ENCODE measurements at regions not wholly inside any gene's neighbourhood (a gene's known extent, or its start where the extent isn't known, plus 50 kb on each side); places are given as distances from the start of the nearest gene placed in this dataset.
"Not testable (repeated sequence)": the region's sequence is repeated elsewhere in the genome, so short reads cannot be mapped to it uniquely, and the experiment has no call there.

- no peak for FAIRE-seq
- CTCF ChIA-PET (ENCODE audit: low intra/inter-chr PET ratio, low total read pairs), result no interaction called here
- in situ Hi-C loops (cut with HindIII; ENCODE audit: extremely low pct_ligation_motif_present, low pct_unique_long_range_greater_than_20kb), result no loop called here
Measured at GRCh38 chr14:25322784-25323183, 272.8 kb upstream of the STXBP6 start.

GRCh38 chr14:25316007-25316406, 266.1 kb upstream of the STXBP6 start:
- BruUV-seq (replicated peaks); H3K4me2 ChIP-seq (ENCODE audit: low read depth, low read length); ATAC-seq; H4K20me1 ChIP-seq (ENCODE audit: insufficient read depth, low read length); H3K27me3 ChIP-seq (ENCODE audit: control insufficient read depth in 1 of 2, insufficient read depth in 2 of 2, low read length in 2 of 2); in situ Hi-C loops (cut with HindIII; ENCODE audit: extremely low pct_ligation_motif_present, low pct_unique_long_range_greater_than_20kb); POLR2A ChIA-PET; intact Hi-C loops (cut with micrococcal nuclease; ENCODE audit: unreplicated experiment); H3K4me1 ChIP-seq (ENCODE audit: insufficient read depth, low read length); CTCF ChIA-PET (ENCODE audit: low intra/inter-chr PET ratio, low total read pairs); DNase-seq (ENCODE audit: low spot score); H3K4me3 ChIP-seq (replicated peaks in 1 of 3; ENCODE audit: insufficient read depth in 1 of 3, low read depth in 2 of 3, low read length in 3 of 3); H3K36me3 ChIP-seq (replicated peaks in 1 of 2; ENCODE audit: control insufficient read depth in 1 of 2, insufficient read depth in 2 of 2, low read length in 2 of 2); FAIRE-seq; H3K27ac ChIP-seq (ENCODE audit: extremely low read length, insufficient read depth, low read length); H2AFZ ChIP-seq (ENCODE audit: low read length); H3K79me2 ChIP-seq (ENCODE audit: insufficient read depth, low read length); H3K9ac ChIP-seq (ENCODE audit: insufficient read depth, low read depth, low read length): not testable (repeated sequence)
- WGBS (ENCODE audit: low lambda C conversion rate), result 3% methylated on average over 5 of the region's 6 CpGs
- H3K9me3 ChIP-seq (ENCODE audit: low read length), result peaks cover 93% of the 10 kb centered on the region

More at GRCh38 chr14:25322784-25323183, 272.8 kb upstream of the STXBP6 start:
- Histone ChIP-seq H3K4me3 (replicated peaks in 1 of 3; ENCODE audit: insufficient read depth in 1 of 3, low read depth in 2 of 3, low read length in 3 of 3) (no peak overlapping the region), H3K27ac (ENCODE audit: extremely low read length, insufficient read depth, low read length) (no peak overlapping the region), H3K9ac (ENCODE audit: insufficient read depth, low read depth, low read length) (no peak overlapping the region), H3K4me2 (ENCODE audit: low read depth, low read length) (no peak overlapping the region), H3K4me1 (ENCODE audit: insufficient read depth, low read length) (no peaks in the 10 kb centered on the region), H3K9me3 (ENCODE audit: low read length) (peaks cover 87% of the 10 kb centered on the region), H3K36me3 (replicated peaks in 1 of 2; ENCODE audit: control insufficient read depth in 1 of 2, insufficient read depth in 2 of 2, low read length in 2 of 2) (no peaks in the 10 kb centered on the region), H2AFZ (ENCODE audit: low read length) (no peak overlapping the region), H3K27me3 (ENCODE audit: control insufficient read depth in 1 of 2, insufficient read depth in 2 of 2, low read length in 2 of 2) (no peaks in the 10 kb centered on the region), H4K20me1 (ENCODE audit: insufficient read depth, low read length) (no peaks in the 10 kb centered on the region), H3K79me2 (ENCODE audit: insufficient read depth, low read length) (no peaks in the 10 kb centered on the region)
- ATAC-seq (no peak), DNase-seq (ENCODE audit: low spot score) (no peak)
- no peak for TF ChIP-seq CREBL2 (CRISPR knock-in tag; IDR thresholded peaks at IDR 0.05; ENCODE audit: borderline replicate concordance)
- 0 out of 2 replicates have a peak, but pooled peaks have one; percentile 59 for TF ChIP-seq FOXO4 (CRISPR knock-in tag; conservative IDR thresholded peaks at IDR 0.05)
- 4% methylated on average over 1 of the region's 1 CpG for WGBS (ENCODE audit: low lambda C conversion rate)
- POLR2A ChIA-PET, result no interaction called here
- intact Hi-C loops (cut with micrococcal nuclease; ENCODE audit: unreplicated experiment), result no loop called here
- BruUV-seq (replicated peaks), result no TSS peak

Measured in HepG2 (cell line).